ENCODE measurements at regions not wholly inside any gene's neighbourhood (a gene's known extent, or its start where the extent isn't known, plus 50 kb on each side); places are given as distances from the start of the nearest gene placed in this dataset.
"Not testable (repeated sequence)": the region's sequence is repeated elsewhere in the genome, so short reads cannot be mapped to it uniquely, and the experiment has no call there.

DNA sequence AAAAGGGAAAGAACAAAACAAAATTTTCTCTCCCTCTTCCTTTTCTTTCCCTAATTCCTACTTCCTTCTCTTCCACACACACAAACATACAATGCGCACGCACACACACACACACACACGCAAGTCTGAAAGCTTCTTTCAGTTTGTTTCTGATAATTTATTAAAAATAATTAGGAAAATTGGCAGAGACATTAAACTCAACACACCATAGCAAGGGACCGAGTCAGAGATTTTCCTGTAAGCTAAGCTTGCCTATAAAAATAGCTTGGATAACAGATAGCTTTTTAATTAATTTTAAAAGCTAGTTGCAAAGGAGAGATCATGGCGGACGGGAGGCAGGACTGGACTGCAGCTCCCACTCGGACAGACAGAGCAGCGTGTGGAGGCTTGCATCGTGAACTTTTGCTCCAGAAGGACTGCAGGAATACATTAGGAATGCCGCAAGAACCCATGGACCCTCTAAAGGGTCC, 92.6 kb upstream of the MAPK10 start:
- ATAC-seq (ENCODE audit: insufficient number of reproducible peaks, low FRiP score, low read depth) (no peak), DNase-seq (ENCODE audit: low spot score) (no peak)
- no peaks in the 10 kb centered on the region for H3K36me3 ChIP-seq
- no peaks in the 10 kb centered on the region for H3K27me3 ChIP-seq (replicated peaks; ENCODE audit: insufficient read depth)
- peak overlapping the region; percentile 76 for H3K4me3 ChIP-seq
- H3K9me3 ChIP-seq, result no peaks in the 10 kb centered on the region
- TF ChIP-seq, protein P1, sequence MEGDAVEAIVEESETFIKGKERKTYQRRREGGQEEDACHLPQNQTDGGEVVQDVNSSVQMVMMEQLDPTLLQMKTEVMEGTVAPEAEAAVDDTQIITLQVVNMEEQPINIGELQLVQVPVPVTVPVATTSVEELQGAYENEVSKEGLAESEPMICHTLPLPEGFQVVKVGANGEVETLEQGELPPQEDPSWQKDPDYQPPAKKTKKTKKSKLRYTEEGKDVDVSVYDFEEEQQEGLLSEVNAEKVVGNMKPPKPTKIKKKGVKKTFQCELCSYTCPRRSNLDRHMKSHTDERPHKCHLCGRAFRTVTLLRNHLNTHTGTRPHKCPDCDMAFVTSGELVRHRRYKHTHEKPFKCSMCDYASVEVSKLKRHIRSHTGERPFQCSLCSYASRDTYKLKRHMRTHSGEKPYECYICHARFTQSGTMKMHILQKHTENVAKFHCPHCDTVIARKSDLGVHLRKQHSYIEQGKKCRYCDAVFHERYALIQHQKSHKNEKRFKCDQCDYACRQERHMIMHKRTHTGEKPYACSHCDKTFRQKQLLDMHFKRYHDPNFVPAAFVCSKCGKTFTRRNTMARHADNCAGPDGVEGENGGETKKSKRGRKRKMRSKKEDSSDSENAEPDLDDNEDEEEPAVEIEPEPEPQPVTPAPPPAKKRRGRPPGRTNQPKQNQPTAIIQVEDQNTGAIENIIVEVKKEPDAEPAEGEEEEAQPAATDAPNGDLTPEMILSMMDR (IDR thresholded peaks at IDR 0.05), result no peak
- peak overlapping the region; percentile 72 to 84 for H3K27ac ChIP-seq
- H3K4me1 ChIP-seq (ENCODE audit: control insufficient read depth in 1 of 2, low read depth in 2 of 2), result peaks cover 0 to 16% of the 10 kb centered on the region in 2 donors

DNA sequence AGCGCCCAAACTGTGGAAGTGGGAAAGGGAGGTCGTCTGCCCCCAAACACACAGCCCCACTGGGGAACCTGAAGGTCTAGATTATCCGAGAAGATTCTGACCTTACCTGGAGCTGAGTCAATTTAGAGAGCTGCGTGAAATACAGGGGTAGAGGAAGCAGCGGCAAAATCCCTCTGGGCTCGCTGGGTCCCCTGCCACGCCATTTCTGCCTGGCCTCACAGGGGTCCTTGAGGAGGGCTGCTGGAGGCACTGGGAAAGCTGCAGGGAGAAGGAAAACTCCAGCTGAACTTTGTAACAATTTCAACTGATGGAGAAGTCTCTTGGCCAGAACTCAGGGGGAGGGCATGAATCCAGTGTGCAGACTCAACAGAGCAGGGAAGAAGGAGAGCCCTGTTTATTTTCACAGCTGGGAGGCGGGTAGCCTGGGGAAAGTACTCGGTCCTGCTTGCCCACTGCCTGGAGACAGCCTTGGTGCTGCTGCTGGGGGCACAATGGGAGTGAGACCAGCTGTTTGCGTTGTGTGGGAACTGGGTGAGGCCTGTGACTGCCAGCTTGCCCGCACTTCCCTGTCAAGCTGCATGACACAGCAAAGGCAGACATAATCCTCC, 93.2 kb upstream of the MAPK10 start:
- no peak for DNase-seq (ENCODE audit: low spot score)
- no peak for ATAC-seq (ENCODE audit: insufficient number of reproducible peaks, low FRiP score, low read depth)
- Histone ChIP-seq H3K4me3 (peak overlapping the region; percentile 76), H3K27me3 (replicated peaks; ENCODE audit: insufficient read depth) (no peaks in the 10 kb centered on the region), H3K4me1 (ENCODE audit: control insufficient read depth in 1 of 2, low read depth in 2 of 2) (peaks cover 0 to 16% of the 10 kb centered on the region in 2 donors), H3K36me3 (no peaks in the 10 kb centered on the region), H3K27ac (peak overlapping the region; percentile 72 to 84), H3K9me3 (no peaks in the 10 kb centered on the region)
- TF ChIP-seq, protein P1 (IDR thresholded peaks at IDR 0.05), result no peak

DNA sequence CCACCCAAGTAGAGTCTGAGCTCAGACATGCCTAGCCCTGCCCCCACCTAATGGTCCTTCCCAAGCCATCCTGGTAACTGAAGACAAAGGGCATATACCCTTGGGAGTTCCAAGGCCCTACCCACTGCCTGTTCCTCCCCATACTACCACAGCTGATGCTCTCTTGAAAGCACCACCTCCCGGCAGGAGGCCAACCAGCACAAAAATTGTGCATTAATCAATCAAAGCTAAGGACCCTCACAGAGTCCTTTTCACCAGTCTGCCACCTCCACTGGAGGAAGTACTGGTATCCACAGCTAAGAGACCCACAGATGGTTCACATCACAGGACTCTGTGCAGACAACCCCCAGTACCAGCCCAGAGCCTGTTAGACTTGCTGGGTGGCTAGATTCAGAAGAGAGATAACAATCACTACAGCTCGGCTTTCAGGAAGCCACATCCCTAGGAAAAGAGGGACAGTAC, 93.8 kb upstream of the MAPK10 start:
- peak overlapping the region; percentile 37 to 40 for H3K27ac ChIP-seq
- not testable (repeated sequence) for H3K36me3 ChIP-seq; H3K27me3 ChIP-seq (replicated peaks; ENCODE audit: insufficient read depth); DNase-seq (ENCODE audit: low spot score); H3K9me3 ChIP-seq; ATAC-seq (ENCODE audit: insufficient number of reproducible peaks, low FRiP score, low read depth); H3K4me3 ChIP-seq
- H3K4me1 ChIP-seq (ENCODE audit: control insufficient read depth in 1 of 2, low read depth in 2 of 2), result peaks cover 0 to 16% of the 10 kb centered on the region in 2 donors

DNA sequence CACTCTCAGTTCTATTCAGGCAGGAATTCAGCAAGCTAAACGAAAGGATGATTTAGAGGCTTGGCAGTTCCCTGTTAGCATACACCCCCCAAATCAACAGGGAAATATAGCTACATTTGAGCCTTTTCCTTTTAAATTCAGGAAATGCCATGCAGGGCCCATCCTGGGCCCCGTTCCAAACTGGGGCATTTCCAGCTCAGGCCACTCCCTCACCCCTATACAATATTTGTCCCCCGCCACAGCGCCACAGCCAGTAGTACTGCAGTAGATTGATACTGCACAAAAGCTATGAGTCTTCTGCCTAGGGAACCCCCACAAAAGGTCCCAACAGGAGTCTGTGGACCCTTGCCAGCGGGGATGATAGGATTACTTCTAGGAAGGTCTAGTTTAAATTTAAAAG, 102.0 kb upstream of the MAPK10 start:
- H3K4me3 ChIP-seq, result no peak overlapping the region

DNA sequence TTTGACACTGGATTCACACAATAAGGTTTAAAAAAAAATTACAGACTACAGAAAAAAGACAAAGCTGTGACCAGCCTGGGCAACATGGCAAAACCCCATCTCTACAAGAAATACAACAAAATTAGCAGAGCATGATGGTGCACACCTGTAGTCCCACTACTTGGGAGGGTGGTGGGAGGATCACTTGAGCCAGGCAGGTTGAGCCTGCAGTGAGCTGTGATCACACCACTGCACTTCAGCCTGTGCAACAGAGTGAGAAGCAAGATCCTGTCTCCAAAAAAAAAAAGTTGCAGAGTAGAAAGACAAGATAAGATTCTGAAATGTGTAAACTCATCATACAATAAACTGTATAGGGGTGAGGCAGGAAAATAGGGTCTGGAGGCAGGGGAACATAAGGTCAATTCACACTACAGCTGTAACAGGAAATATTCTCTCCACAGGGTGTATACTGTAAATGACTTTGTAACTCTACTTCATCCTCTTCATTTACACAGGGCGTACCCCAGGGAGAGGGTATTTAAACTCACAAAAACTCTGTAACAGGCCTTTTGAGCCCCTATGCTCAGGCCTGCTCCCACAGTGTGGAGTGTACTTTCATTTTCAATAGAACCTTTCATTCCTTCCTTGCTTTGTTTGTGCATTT, 112.6 kb upstream of the MAPK10 start:
- ATAC-seq (ENCODE audit: insufficient number of reproducible peaks, low FRiP score, low read depth) (no peak), DNase-seq (ENCODE audit: low spot score) (no peak)
- Histone ChIP-seq H3K4me1 (ENCODE audit: control insufficient read depth in 1 of 2, low read depth in 2 of 2) (no peaks in the 10 kb centered on the region), H3K9me3 (no peaks in the 10 kb centered on the region), H3K4me3 (no peak overlapping the region), H3K27me3 (replicated peaks; ENCODE audit: insufficient read depth) (no peaks in the 10 kb centered on the region), H3K36me3 (no peaks in the 10 kb centered on the region), H3K27ac (no peak overlapping the region)
- TF ChIP-seq, protein P1 (IDR thresholded peaks at IDR 0.05), result no peak

More for the DNA sequence above, 102.0 kb upstream of the MAPK10 start:
- H3K9me3 ChIP-seq, result no peaks in the 10 kb centered on the region
- H3K36me3 ChIP-seq, result no peaks in the 10 kb centered on the region
- no peaks in the 10 kb centered on the region for H3K4me1 ChIP-seq (ENCODE audit: control insufficient read depth in 1 of 2, low read depth in 2 of 2)
- no peak for ATAC-seq (ENCODE audit: insufficient number of reproducible peaks, low FRiP score, low read depth)
- DNase-seq (ENCODE audit: low spot score), result no peak
- no peak overlapping the region for H3K27ac ChIP-seq
- TF ChIP-seq, protein P1 (IDR thresholded peaks at IDR 0.05), result no peak
- H3K27me3 ChIP-seq (replicated peaks; ENCODE audit: insufficient read depth), result no peaks in the 10 kb centered on the region

DNA sequence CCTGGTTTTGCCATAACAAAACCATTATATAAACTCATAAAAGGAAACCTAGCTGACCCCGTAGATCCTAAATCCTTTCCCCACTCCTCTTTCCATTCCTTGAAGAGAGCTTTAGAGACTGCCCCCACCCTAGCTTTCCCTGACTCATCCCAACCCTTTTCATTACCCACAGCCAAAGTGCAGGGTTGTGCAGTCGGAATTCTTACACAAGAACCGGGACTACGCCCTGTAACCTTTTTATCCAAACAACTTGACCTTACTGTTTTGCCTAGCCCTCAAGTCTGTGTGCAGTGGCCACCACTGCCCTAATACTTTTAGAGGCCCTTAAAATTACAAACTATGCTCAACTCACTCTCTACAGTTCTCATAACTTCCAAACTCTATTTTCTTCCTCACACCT, 116.0 kb upstream of the PTPN13 start:
- not testable (repeated sequence) for H3K27ac ChIP-seq; H3K4me3 ChIP-seq; H3K36me3 ChIP-seq; DNase-seq (ENCODE audit: low spot score); H3K4me1 ChIP-seq (ENCODE audit: control insufficient read depth in 1 of 2, low read depth in 2 of 2); H3K27me3 ChIP-seq (replicated peaks; ENCODE audit: insufficient read depth); H3K9me3 ChIP-seq; ATAC-seq (ENCODE audit: insufficient number of reproducible peaks, low FRiP score, low read depth)
